Thyroid gland (tissue), 4 donors: ENCODE measurements at regions not wholly inside any gene's neighbourhood (a gene's known extent, or its start where the extent isn't known, plus 50 kb on each side); places are given as distances from the start of the nearest gene placed in this dataset.

ENCODE experiments used
- DNase-seq, 2 donors: peaks; one replicate each; pipeline ENCODE4 v3.0.0-alpha.2; 2019
- H3K27ac ChIP-seq, 3 donors: fragments of 200-600 bp; sonication (generic); 1 replicate in 2 of 3; 2 replicates in 1 of 3; pipeline ENCODE4 v1.5.1; 2016 to 2019; ENCODE audit warnings: mild to moderate bottlenecking in 1 of 3, moderate library complexity in 1 of 3
- H3K27me3 ChIP-seq: fragments of 200-600 bp; sonication (generic); one replicate; pipeline ENCODE4 v1.5.1; 2019
- H3K36me3 ChIP-seq, 2 donors: fragments of 200-600 bp; sonication (generic); one replicate each; pipeline ENCODE4 v1.5.1; 2016 to 2019
- H3K4me1 ChIP-seq, 2 donors: fragments of 200-600 bp; sonication (generic); one replicate each; pipeline ENCODE4 v1.5.1; 2017 to 2019
- H3K4me3 ChIP-seq, 3 donors: fragments of 200-600 bp; sonication (generic); replicated peaks in 1 of 3; 1 replicate in 2 of 3; 2 replicates in 1 of 3; pipeline ENCODE4 v1.5.1; 2016; ENCODE audit warnings: mild to moderate bottlenecking in 1 of 3
- H3K9me3 ChIP-seq: fragments of 200-600 bp; sonication (generic); one replicate; pipeline ENCODE4 v1.5.1; 2017
- CTCF ChIP-seq, 6 experiments: fragments of 200-600 bp in 3 of 6; fragments of 450-650 bp in 3 of 6; sonication (generic) in 3 of 6; IDR thresholded peaks; one replicate each; pipeline ENCODE4 v1.5.1; 2016 to 2019; ENCODE audit warnings: antibody characterized with exemption in 6 of 6, mild to moderate bottlenecking in 2 of 6, inconsistent platforms in 1 of 6, moderate library complexity in 1 of 6
- POLR2A ChIP-seq, 2 donors: fragments of 450-650 bp; IDR thresholded peaks; one replicate each; pipeline ENCODE4 v1.6.1; 2017; ENCODE audit warnings: antibody characterized with exemption in 2 of 2, mild to moderate bottlenecking in 2 of 2, moderate library complexity in 1 of 2
- WGBS, 2 donors: methylation state at CpG; one replicate each; pipeline ENCODE4 v1.1.5; 2017; 5-methylcytosine and 5-hydroxymethylcytosine counted together
- intact Hi-C: fragments of 100-400 bp; cut with DNase I; formaldehyde crosslinking; loops from one replicate; pipeline ENCODE4 v1.15.1; 2023

GRCh38 chr3:181075098-181075497 is 85.6 kb upstream of the DNAJC19 start:
- Histone ChIP-seq H3K27me3 (no peaks in the 10 kb centered on the region), H3K9me3 (no peaks in the 10 kb centered on the region), H3K4me1 (no peaks in the 10 kb centered on the region), H3K4me3 (no peak overlapping the region), H3K36me3 (no peaks in the 10 kb centered on the region), H3K27ac (no peak overlapping the region)
- TF ChIP-seq POLR2A (IDR thresholded peaks at IDR 0.05), result no peak
- TF ChIP-seq CTCF (IDR thresholded peaks at IDR 0.05), result no peak
- DNase-seq, result no peak
- 25 to 46% methylated on average over 1 of the region's 1 CpG for WGBS, 2 donors
- intact Hi-C loops, result no loop called here

GRCh38 chr3:181066143-181067087 is 76.9 kb upstream of the DNAJC19 start:
- no peak for DNase-seq
- TF ChIP-seq POLR2A (IDR thresholded peaks at IDR 0.05) (no peak), CTCF (IDR thresholded peaks at IDR 0.05) (no peak)
- H3K9me3 ChIP-seq, result no peaks in the 10 kb centered on the region
- H3K36me3 ChIP-seq, result no peaks in the 10 kb centered on the region
- WGBS, 2 donors, result 60 to 79% methylated on average over 4 of the region's 4 CpGs
- H3K4me3 ChIP-seq, result no peak overlapping the region
- no peak overlapping the region for H3K27ac ChIP-seq
- no peaks in the 10 kb centered on the region for H3K27me3 ChIP-seq
- no peaks in the 10 kb centered on the region for H3K4me1 ChIP-seq
- intact Hi-C loops, result no loop called here

- no peak overlapping the region for H3K4me3 ChIP-seq
- DNase-seq, result no peak
- WGBS, 2 donors, result 74 to 76% methylated on average over 4 of the region's 4 CpGs
- H3K36me3 ChIP-seq, result no peaks in the 10 kb centered on the region
- intact Hi-C loops, result no loop called here
- H3K4me1 ChIP-seq, result no peaks in the 10 kb centered on the region
- no peaks in the 10 kb centered on the region for H3K9me3 ChIP-seq
- H3K27me3 ChIP-seq, result no peaks in the 10 kb centered on the region
- no peak overlapping the region for H3K27ac ChIP-seq
- no peak for TF ChIP-seq CTCF (IDR thresholded peaks at IDR 0.05)
- TF ChIP-seq POLR2A (IDR thresholded peaks at IDR 0.05), result no peak
These were observed 66.7 kb upstream of the DNAJC19 start for GRCh38 chr3:181056136-181056732.

GRCh38 chr3:181054538-181054937 is 65.0 kb upstream of the DNAJC19 start:
- no peak for TF ChIP-seq POLR2A (IDR thresholded peaks at IDR 0.05)
- Histone ChIP-seq H3K4me1 (no peaks in the 10 kb centered on the region), H3K9me3 (no peaks in the 10 kb centered on the region), H3K36me3 (no peaks in the 10 kb centered on the region), H3K27me3 (no peaks in the 10 kb centered on the region), H3K4me3 (no peak overlapping the region), H3K27ac (no peak overlapping the region)
- intact Hi-C loops, result no loop called here
- DNase-seq, result no peak

GRCh38 chr3:181052256-181052655 is 62.7 kb upstream of the DNAJC19 start:
- Histone ChIP-seq H3K4me1 (no peaks in the 10 kb centered on the region), H3K36me3 (no peaks in the 10 kb centered on the region), H3K4me3 (no peak overlapping the region), H3K9me3 (no peaks in the 10 kb centered on the region), H3K27ac (no peak overlapping the region), H3K27me3 (no peaks in the 10 kb centered on the region)
- no peak for DNase-seq
- 77 to 80% methylated on average over 2 of the region's 2 CpGs for WGBS, 2 donors
- TF ChIP-seq POLR2A (IDR thresholded peaks at IDR 0.05), result no peak
- TF ChIP-seq CTCF (IDR thresholded peaks at IDR 0.05), result no peak
- intact Hi-C loops, result no loop called here
